Stimulated activated effector memory CD8-positive, alpha-beta T cell treated with anti-CD3 and anti-CD28 coated beads, Interleukin-12 subunit alpha, Interleukin-12 subunit beta, amount 100 ng/mL, for 72 hours (primary cell): ENCODE measurements at regions not wholly inside any gene's neighbourhood (a gene's known extent, or its start where the extent isn't known, plus 50 kb on each side); places are given as distances from the start of the nearest gene placed in this dataset.

ENCODE experiments used
- ATAC-seq: fragments of 150-1000 bp; cut with Tn5 transposase; 2 replicates; pipeline ENCODE4 v1.10.0; 2021
- DNase-seq, 2 donors: peaks; one replicate each; pipeline ENCODE4 v3.0.0; 2021 to 2022; ENCODE audit warnings: low spot score in 2 of 2
- H3K27ac Mint-ChIP-seq: one replicate; pipeline ENCODE4 v1.8.0; 2022; ENCODE audit warnings: mild to moderate bottlenecking, mixed read lengths
- H3K36me3 Mint-ChIP-seq: one replicate; pipeline ENCODE4 v1.8.0; 2022; ENCODE audit warnings: mild to moderate bottlenecking, mixed read lengths
- H3K4me1 Mint-ChIP-seq: one replicate; pipeline ENCODE4 v1.8.0; 2022; ENCODE audit warnings: mixed read lengths
- H3K4me3 Mint-ChIP-seq: one replicate; pipeline ENCODE4 v1.8.0; 2022; ENCODE audit warnings: mild to moderate bottlenecking, mixed read lengths
- H3K9me3 Mint-ChIP-seq: one replicate; pipeline ENCODE4 v1.8.0; 2022; ENCODE audit warnings: mixed read lengths

DNA sequence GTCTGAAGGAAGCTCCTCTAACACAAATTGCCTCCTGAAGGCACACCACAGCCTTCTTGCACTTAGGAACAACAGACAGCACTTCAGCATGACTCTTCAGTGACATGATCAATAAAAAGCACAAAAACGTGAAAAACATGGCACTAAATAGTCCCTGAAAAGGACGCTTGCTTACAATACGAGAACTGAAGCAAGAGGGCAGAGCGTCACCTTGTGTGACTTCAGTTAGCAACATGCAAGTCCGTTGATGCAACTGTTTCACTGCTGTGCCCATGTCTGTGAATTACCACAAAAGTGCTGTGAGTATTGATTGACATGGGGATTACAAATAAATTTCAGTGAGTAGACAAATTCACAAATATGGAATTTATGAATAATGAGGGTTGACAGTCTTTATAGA, 219.9 kb upstream of the GAS1 start:
- no peak overlapping the region for H3K27ac Mint-ChIP-seq
- no peaks in the 10 kb centered on the region for H3K4me1 Mint-ChIP-seq
- DNase-seq (no peak), ATAC-seq (no peak)
- H3K9me3 Mint-ChIP-seq = peaks cover 2% of the 10 kb centered on the region
- H3K4me3 Mint-ChIP-seq = no peak overlapping the region
- no peaks in the 10 kb centered on the region for H3K36me3 Mint-ChIP-seq

DNA sequence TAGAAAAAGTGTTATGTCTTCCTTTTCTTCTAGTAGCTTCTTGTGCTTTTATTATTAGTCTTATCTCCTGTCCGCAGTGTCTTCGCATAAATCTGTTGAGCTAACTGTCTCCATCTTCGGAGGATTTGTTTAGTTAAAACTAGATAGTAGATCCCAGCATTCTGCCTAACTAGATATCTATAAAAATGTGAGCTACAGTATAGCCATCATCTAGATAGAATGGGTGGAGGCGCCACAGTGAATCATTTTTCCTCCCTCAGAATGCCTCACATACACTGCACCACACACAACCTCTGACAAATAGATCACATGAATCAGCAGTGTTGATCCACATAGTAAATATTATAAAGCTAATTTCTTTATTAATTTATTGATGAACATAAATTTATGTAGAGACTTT, 220.3 kb upstream of the GAS1 start:
- Mint-ChIP-seq H3K27ac (no peak overlapping the region), H3K9me3 (peaks cover 2% of the 10 kb centered on the region), H3K4me3 (no peak overlapping the region), H3K4me1 (no peaks in the 10 kb centered on the region), H3K36me3 (no peaks in the 10 kb centered on the region)
- ATAC-seq (no peak), DNase-seq (no peak)

DNA sequence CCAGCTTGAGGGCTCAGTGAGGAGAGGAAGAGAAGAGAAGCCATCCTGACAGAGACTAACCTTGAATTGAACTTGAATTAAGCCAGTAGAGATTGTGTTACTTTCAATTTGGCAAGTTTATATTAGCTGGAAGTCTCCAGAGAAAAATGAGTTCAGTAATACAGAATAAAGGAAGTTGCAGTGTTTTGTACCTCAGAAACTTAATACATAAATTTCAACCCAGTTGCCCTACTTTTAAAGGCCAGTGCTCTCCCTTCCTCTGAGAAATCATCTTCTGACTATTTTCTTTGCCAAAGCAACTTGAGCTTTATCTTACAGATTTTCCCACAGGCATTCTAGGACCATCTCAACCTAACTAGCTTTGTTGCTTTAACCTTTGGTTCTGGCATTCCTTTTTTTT, 231.0 kb upstream of the GAS1 start:
- ATAC-seq (no peak), DNase-seq (no peak)
- no peak overlapping the region for H3K4me3 Mint-ChIP-seq
- no peaks in the 10 kb centered on the region for H3K4me1 Mint-ChIP-seq
- H3K9me3 Mint-ChIP-seq = peaks cover 3% of the 10 kb centered on the region
- H3K36me3 Mint-ChIP-seq = no peaks in the 10 kb centered on the region
- H3K27ac Mint-ChIP-seq = no peak overlapping the region

DNA sequence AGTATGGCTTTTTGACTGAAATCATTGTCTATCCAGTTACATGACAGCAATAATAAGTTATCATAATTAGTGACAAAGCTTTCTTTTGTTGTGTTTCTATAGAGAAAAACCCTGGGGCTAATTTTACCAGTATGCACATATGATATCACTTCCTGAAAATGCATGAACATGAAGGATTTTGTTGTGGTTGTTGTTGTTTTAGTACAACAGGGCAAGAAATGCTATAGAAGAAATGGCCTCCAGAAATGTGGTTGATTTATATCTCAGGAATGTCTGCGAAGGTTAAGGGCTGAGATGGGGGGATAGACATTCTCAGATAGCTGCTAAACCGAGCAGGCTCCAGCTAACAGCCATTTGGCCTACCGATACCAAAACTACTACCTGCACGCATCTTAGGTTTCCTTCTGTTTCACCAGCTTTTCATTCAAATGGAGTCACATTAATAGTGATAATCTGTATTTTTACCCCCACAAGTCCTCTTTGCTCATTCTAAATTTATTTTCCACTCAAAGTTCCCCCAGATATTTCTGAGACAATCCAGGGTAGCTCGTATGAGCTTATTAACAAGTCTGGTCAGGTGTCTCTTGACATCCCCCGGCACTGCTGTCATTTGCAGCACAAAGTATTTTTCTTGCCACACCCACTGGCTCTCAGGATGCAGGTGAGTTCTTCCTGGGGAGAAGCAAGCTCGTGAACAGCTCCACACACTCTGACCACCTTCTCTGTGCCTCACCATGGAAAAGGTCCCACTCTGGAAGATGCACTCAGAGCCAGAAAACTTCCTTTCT, 232.4 kb upstream of the GAS1 start:
- no peaks in the 10 kb centered on the region for H3K36me3 Mint-ChIP-seq
- DNase-seq = no peak
- H3K9me3 Mint-ChIP-seq = peaks cover 3% of the 10 kb centered on the region
- no peak overlapping the region for H3K27ac Mint-ChIP-seq
- H3K4me3 Mint-ChIP-seq = no peak overlapping the region
- no peaks in the 10 kb centered on the region for H3K4me1 Mint-ChIP-seq
- ATAC-seq = no peak

DNA sequence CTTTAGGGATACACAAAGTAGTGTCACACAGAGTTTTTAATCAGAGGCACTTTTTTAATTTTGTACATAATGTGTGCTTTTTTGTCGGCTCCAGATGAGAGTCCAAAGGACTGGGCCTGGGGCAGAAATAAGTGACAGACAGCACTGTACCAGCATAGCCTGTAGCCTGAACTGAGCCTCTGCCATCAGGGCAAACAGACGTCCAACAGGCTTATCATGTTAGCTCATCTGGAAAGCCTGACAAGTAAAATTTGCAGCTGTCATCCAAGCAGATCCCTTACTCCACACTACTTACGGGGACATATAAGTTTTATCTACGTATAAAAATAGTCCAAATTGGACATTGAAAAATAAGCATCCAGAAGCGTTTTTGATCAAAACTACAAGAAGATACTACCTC, 233.1 kb upstream of the GAS1 start:
- Mint-ChIP-seq H3K4me1 (no peaks in the 10 kb centered on the region), H3K4me3 (no peak overlapping the region), H3K9me3 (peaks cover 3% of the 10 kb centered on the region), H3K36me3 (no peaks in the 10 kb centered on the region), H3K27ac (no peak overlapping the region)
- ATAC-seq (no peak), DNase-seq (no peak)

DNA sequence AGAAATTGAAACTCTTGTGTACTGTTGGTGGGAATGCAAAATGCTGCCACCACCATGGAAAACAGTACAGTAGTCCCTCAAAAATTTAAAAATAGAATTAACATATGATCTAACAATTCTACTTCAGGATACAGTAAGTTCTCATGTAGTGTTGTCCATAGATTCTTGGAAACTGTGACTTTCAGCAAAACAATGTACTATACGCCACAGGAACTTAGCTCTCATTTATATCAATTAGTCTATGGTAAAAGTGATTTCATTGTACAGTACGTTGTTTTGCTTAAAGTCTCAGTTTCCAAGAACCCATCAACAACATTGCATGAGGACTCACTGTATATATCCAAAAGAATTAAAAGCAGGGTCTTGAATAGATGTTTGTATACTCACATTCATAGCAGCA, 233.5 kb upstream of the GAS1 start:
- ATAC-seq (no peak), DNase-seq (no peak)
- no peaks in the 10 kb centered on the region for H3K4me1 Mint-ChIP-seq
- peaks cover 3% of the 10 kb centered on the region for H3K9me3 Mint-ChIP-seq
- H3K4me3 Mint-ChIP-seq = no peak overlapping the region
- no peak overlapping the region for H3K27ac Mint-ChIP-seq
- no peaks in the 10 kb centered on the region for H3K36me3 Mint-ChIP-seq

DNA sequence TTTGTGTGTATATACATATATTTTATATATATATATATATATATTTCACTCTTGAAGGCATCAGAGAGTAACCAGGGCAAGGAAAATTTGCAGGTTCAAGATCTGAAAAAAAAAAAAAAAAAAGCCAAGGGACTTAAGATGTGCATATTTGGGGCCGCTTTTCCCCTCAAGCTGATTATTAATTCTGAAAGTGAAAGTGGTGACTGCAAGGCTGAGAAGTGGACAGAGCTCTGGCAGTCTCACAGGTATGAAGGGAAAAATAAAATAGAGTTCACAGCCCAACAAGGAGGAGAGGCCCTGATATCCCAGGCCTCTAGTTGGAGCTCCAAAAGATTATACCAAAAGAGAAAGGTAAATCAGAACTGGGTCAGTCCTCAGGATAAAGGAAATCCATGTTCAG, 234.4 kb upstream of the GAS1 start:
- H3K27ac Mint-ChIP-seq = no peak overlapping the region
- no peak for DNase-seq
- no peak for ATAC-seq
- H3K36me3 Mint-ChIP-seq = no peaks in the 10 kb centered on the region
- H3K4me1 Mint-ChIP-seq = no peaks in the 10 kb centered on the region
- H3K9me3 Mint-ChIP-seq = peaks cover 3% of the 10 kb centered on the region
- no peak overlapping the region for H3K4me3 Mint-ChIP-seq

DNA sequence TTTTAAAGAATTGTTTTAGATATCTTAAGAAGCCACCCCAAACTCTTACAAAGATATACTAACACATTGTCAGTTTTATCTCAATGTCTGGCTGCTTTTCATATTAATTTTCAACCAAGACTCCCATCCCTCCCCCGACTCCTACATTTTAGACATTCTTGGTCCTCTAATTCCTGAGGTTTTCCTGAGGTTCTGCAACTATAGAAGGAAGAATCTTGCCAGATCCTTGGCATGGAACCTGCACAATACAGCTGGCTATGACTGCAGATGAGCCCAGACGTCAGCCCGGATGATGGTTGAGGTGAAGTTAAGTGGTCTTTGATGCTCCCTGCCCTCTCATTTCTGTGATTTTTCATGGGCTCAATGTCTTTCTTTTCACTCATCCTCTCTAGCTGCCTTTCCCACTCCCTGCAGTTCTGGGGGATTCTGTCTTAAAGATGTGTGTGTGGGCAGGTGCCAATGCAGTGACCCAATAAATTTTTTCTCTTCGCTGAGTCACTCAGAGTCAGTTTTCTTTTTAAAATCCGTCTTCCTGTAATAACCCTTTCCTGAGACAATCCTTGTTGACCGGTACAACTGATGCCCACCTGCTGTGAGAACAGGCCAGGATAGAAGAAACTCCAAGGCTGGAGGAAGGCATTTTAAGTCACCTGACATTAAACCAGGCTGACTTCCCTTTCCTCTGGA, 237.8 kb upstream of the GAS1 start:
- Mint-ChIP-seq H3K27ac (no peak overlapping the region), H3K36me3 (no peaks in the 10 kb centered on the region), H3K9me3 (peaks cover 3% of the 10 kb centered on the region), H3K4me3 (no peak overlapping the region), H3K4me1 (no peaks in the 10 kb centered on the region)
- DNase-seq (no peak), ATAC-seq (no peak)

DNA sequence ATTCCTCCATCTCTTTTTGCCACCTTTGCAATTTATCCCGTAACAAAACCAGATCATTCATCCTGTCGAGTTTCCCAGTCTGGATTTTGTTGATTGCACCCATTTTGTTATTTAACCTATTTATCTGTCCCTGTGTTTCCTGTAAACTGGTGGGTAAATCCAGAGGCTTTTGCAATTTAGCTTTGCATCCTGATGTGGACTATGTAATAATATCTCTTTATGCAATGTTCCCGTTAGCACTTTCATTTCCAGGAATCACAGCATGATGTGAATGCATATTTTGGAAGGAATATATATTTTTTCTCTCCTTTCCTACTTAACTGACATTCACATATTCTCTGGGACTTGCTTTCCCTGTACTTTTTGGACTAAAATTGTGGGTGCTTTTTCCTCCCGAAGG, 240.3 kb upstream of the GAS1 start:
- Mint-ChIP-seq H3K9me3 (no peaks in the 10 kb centered on the region), H3K27ac (no peak overlapping the region), H3K4me3 (no peak overlapping the region), H3K36me3 (no peaks in the 10 kb centered on the region), H3K4me1 (no peaks in the 10 kb centered on the region)
- no peak for DNase-seq
- ATAC-seq = no peak

DNA sequence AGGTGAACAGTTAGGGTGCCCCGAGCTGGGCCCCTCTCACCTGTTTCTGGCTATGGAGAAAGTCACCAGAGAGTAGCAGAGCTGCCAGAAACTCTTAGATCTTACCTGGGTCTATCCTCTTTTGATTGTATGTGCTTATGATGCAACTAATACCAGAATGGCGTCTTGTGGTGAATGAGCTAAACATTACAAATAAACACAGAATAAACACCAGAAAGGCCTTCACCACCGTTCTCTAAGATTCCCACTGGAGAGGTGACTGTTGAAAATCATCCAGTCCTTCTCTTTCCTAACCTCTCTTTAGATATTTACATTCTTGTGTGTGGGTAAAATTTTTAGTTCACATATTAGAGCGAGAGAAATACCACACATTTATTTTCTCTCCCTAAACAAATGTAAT, 241.7 kb upstream of the GAS1 start:
- no peaks in the 10 kb centered on the region for H3K36me3 Mint-ChIP-seq
- no peak overlapping the region for H3K4me3 Mint-ChIP-seq
- DNase-seq (no peak), ATAC-seq (no peak)
- no peak overlapping the region for H3K27ac Mint-ChIP-seq
- no peaks in the 10 kb centered on the region for H3K9me3 Mint-ChIP-seq
- H3K4me1 Mint-ChIP-seq = no peaks in the 10 kb centered on the region

DNA sequence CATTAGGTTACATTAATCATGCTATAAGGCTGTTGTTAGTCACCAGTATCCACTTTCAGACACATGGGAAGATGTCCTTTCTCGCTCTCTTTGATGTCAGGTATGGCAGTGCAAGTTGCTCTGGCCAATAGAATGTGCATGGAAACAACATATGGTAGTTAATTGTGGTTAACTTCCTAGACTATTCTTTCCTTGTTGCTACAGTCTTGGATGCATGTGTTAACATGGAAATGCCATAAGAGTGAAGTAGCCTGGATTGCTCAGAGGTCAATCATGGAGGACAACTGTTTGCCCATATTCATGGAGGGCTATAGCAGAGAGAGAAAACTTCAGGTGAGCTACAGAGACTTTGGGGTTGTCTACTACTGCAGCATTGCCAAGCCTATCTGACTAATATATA, 245.8 kb upstream of the GAS1 start:
- Mint-ChIP-seq H3K27ac (no peak overlapping the region), H3K9me3 (no peaks in the 10 kb centered on the region), H3K4me3 (no peak overlapping the region), H3K36me3 (no peaks in the 10 kb centered on the region), H3K4me1 (no peaks in the 10 kb centered on the region)
- ATAC-seq = no peak
- no peak for DNase-seq

DNA sequence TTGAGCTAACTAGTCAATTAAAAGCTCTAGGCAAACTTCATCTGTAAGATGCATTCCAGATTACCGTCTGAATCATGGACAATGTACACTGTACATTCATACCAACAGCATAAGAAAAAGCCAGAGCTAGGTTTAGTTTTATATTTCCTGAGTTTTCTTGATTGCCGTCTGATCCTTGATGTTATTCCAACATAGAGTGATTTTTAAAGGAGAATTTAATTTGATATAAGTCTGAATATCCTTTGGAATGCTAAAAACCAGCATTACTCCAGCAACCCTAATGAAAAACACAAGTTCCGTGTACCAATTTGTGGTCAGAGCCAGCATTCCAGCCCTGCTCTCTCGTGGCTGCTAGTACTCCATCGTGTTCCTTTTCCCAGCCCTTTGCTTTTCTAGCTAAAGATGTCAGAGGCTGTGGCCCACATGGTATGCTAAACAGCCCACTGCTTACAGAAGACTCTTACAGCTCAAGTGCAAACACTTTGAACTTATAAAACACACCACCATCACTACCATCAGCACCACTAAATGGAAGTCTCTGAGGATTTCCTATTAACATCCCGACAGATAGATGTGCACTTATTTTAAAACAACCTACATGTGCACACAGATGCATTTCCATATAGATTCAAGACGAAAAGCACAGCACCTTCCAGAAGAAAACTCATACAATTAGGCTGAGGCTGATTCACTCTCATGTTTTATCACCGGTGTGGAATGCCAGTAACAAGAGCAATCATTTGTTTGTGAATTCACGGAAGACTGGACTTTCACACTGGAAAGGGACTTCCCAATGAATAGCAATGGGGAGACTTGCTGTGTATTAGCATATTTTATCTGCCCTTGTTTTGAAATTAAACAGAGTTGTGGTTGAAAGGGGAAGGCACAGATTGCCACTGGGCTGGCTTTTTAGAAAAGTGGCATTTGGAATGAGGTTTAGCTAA, 246.9 kb upstream of the GAS1 start:
- DNase-seq (no peak), ATAC-seq (no peak)
- Mint-ChIP-seq H3K9me3 (no peaks in the 10 kb centered on the region), H3K4me1 (no peaks in the 10 kb centered on the region), H3K36me3 (no peaks in the 10 kb centered on the region), H3K4me3 (no peak overlapping the region), H3K27ac (no peak overlapping the region)

DNA sequence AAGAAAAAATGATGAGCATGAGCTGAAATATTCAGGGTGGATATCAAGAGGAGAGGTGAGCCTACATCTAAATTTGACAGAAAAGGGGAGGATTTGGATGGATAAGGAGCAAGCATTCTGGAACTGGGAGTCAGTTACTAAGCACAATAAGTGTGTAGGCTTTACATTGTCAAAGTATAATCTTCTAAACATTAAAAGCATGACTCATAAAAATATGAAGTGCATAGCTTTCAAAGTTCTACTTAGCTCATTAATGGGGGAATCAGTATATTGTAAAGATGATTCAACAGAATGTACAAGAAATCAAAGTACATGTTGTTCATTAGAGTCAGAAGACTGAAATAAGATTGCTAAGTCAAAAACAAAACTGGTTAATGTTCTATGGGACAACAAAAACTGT, 248.0 kb upstream of the GAS1 start:
- H3K27ac Mint-ChIP-seq = no peak overlapping the region
- no peak overlapping the region for H3K4me3 Mint-ChIP-seq
- H3K36me3 Mint-ChIP-seq = no peaks in the 10 kb centered on the region
- DNase-seq (no peak), ATAC-seq (no peak)
- H3K9me3 Mint-ChIP-seq = no peaks in the 10 kb centered on the region
- H3K4me1 Mint-ChIP-seq = no peaks in the 10 kb centered on the region

DNA sequence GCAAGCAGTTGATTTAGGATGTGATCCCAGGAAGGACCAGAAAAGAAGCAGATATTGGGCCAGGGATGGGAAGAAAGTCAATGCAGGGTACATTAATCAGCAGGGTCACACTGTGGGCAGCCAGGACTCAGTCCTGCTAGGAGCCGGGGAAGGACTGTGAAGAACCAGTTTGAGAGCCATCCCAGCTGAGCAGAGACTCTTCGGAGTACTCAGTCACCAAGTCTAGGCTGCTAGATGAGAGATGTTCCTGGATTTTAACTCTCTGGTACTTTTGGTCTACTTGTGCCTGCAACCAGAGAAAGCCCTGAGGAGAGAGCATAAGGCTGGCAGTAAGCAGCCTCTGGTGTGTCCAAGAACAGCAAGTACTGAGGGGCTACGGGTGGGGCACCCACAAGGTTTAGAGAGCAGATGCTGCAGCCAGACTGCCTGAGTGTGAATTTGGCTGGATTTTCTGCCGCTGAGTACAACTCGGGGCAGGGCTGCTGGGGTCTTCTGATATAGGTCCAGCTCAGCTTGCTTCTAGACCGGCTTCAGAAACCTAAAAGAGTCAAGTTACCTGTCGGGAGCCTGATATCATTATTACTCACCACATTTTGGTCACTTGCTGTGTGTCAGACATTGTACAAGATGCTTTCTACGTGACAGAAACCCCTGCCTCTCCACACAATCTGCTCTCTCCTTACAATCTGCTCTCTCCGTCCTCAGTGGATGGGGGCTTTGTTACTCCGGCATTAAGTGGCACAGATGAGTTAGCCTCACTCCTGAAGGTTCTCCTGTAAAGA, 250.2 kb upstream of the GAS1 start:
- no peaks in the 10 kb centered on the region for H3K9me3 Mint-ChIP-seq

DNA sequence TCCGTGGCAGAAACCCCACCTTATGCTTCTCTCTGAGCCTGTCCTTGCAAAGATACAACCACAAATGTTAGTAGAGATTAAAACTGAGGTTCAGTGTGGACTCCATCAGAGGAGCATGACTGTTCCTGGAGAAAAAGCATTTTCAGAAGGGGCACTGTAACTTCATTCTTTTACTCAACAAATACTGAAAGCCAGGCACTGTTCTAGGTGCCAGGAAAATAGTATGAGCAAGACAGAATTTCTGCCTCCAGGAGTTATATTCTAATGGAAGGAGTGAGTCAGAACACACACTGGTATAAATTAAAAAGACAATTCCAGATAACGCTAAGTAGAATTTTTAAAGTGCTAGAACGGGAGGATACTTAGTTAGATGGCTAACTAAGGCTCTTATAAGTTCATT, 251.4 kb upstream of the GAS1 start:
- DNase-seq = no peak

More for the DNA sequence above, 250.2 kb upstream of the GAS1 start:
- Mint-ChIP-seq H3K4me3 (no peak overlapping the region), H3K4me1 (no peaks in the 10 kb centered on the region), H3K36me3 (no peaks in the 10 kb centered on the region), H3K27ac (no peak overlapping the region)
- ATAC-seq = no peak
- DNase-seq = no peak

More for the DNA sequence above, 251.4 kb upstream of the GAS1 start:
- Mint-ChIP-seq H3K4me3 (no peak overlapping the region), H3K4me1 (no peaks in the 10 kb centered on the region), H3K36me3 (no peaks in the 10 kb centered on the region), H3K27ac (no peak overlapping the region), H3K9me3 (no peaks in the 10 kb centered on the region)
- no peak for ATAC-seq
